22Rv1 (cell line): ENCODE measurements at regions not wholly inside any gene's neighbourhood (a gene's known extent, or its start where the extent isn't known, plus 50 kb on each side); places are given as distances from the start of the nearest gene placed in this dataset.

ENCODE experiments used
- ZFX ChIP-seq: fragments of 450-650 bp; IDR thresholded peaks from 2 replicates; pipeline ENCODE4 v1.6.1; 2017; ENCODE audit warnings: antibody characterized with exemption, borderline replicate concordance
- TF ChIP-seq, protein P1 (sequence below): fragments of 450-650 bp; IDR thresholded peaks from 2 replicates; pipeline ENCODE4 v1.5.1; 2017; ENCODE audit warnings: mild to moderate bottlenecking

DNA sequence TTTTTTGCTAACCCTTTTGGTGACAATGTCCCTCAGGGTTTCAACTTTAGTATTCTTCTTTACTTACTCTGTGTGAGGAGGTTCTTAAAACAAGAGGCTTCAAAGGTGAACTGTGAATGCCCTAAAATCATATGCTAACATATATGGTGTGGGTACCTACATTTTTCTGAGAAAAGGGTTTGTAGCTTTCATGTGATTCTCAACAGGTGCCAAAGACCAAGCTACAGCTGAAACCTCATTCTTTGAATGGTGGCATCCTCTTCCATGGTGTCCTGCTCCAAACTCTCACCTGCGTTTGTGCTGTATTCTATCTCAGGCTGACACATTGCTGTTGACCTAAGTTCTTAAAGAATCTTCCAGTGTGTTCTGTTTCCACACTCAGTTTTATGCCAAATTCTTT, 177.3 kb downstream of the PRL start:
- TF ChIP-seq, protein P1, sequence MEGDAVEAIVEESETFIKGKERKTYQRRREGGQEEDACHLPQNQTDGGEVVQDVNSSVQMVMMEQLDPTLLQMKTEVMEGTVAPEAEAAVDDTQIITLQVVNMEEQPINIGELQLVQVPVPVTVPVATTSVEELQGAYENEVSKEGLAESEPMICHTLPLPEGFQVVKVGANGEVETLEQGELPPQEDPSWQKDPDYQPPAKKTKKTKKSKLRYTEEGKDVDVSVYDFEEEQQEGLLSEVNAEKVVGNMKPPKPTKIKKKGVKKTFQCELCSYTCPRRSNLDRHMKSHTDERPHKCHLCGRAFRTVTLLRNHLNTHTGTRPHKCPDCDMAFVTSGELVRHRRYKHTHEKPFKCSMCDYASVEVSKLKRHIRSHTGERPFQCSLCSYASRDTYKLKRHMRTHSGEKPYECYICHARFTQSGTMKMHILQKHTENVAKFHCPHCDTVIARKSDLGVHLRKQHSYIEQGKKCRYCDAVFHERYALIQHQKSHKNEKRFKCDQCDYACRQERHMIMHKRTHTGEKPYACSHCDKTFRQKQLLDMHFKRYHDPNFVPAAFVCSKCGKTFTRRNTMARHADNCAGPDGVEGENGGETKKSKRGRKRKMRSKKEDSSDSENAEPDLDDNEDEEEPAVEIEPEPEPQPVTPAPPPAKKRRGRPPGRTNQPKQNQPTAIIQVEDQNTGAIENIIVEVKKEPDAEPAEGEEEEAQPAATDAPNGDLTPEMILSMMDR, result no peak
- no peak for TF ChIP-seq ZFX
